HCT116 (cell line): ENCODE measurements at regions not wholly inside any gene's neighbourhood (a gene's known extent, or its start where the extent isn't known, plus 50 kb on each side); places are given as distances from the start of the nearest gene placed in this dataset.

Source experiments
- ATAC-seq: fragments of 200-7000 bp; cut with Tn5 transposase; 2 replicates; pipeline ENCODE4 v1.9.1; 2020; ENCODE audit warnings: mild to moderate bottlenecking, moderate library complexity
- BruUV-seq: library from RNA; stranded (reverse); fragments of 400-500 nt; replicated peaks from 2 replicates; lab custom pipeline; 2021; lab: Mats Ljungman, UMichigan
- CTCF ChIA-PET: fragments of 300-600 bp; sonication (Branson Sonifier 250); formaldehyde crosslinking; loops from one replicate; lab custom pipeline; 2021; ENCODE audit warnings: antibody characterized with exemption; lab: Charles Lee
- POLR2A ChIA-PET: fragments of 300-600, 350-600 bp; sonication (Branson Sonifier 250); formaldehyde crosslinking; loops from one replicate; lab custom pipeline; 2021; ENCODE audit warnings: antibody characterized with exemption; lab: Charles Lee
- RAD21 ChIA-PET, 2 experiments: fragments of 300-600 bp; sonication (Branson Sonifier 250); formaldehyde crosslinking; loops; one replicate each; lab custom pipeline; 2023; ENCODE audit warnings: low total read pairs in 2 of 2; ENCODE audit not compliant: uncharacterized antibody in 2 of 2, unreplicated experiment in 2 of 2, low non-redundant PET in 1 of 2; lab: Charles Lee
- DNase-seq: peaks from one replicate; pipeline ENCODE4 v3.0.0-alpha.2; 2010; ENCODE audit warnings: low read depth, low spot score
- H2AFZ ChIP-seq: fragments of 200-600 bp; shearing (Covaris generic), sonication (generic); 2 replicates; pipeline ENCODE4 v1.6.1; 2017; ENCODE audit warnings: low read depth, mixed run types, mixed read lengths, antibody characterized with exemption, low read length; ENCODE audit not compliant: poor library complexity, severe bottlenecking
- H3K27ac ChIP-seq: 2 replicates; pipeline ENCODE4 v1.5.1; 2012; ENCODE audit warnings: low read depth, low read length
- H3K27me3 ChIP-seq: fragments of 200-600 bp; sonication (generic); 2 replicates; pipeline ENCODE4 v1.6.1; 2016; ENCODE audit warnings: mixed run types, low read length, mixed read lengths; ENCODE audit not compliant: insufficient read depth
- H3K36me3 ChIP-seq, 2 experiments: fragments of 200-500 bp in 1 of 2; fragments of 200-600 bp in 1 of 2; sonication (Bioruptor generic) in 1 of 2; sonication (generic) in 1 of 2; 2 replicates each; pipeline versions ENCODE4 v1.5.1 to v1.6.1; 2014 to 2016; ENCODE audit warnings: low read length in 2 of 2, inconsistent platforms in 1 of 2, mixed read lengths in 1 of 2, mixed run types in 1 of 2; ENCODE audit not compliant: insufficient read depth in 2 of 2, control insufficient read depth in 1 of 2
- H3K4me1 ChIP-seq, 2 experiments: fragments of 200-600 bp in 1 of 2; sonication (generic) in 1 of 2; 2 replicates each; pipeline versions ENCODE4 v1.5.1 to v1.6.1; 2012 to 2017; ENCODE audit warnings: low read length in 2 of 2, inconsistent platforms in 1 of 2, mild to moderate bottlenecking in 1 of 2, mixed read lengths in 1 of 2, mixed run types in 1 of 2, moderate library complexity in 1 of 2; ENCODE audit not compliant: insufficient read depth in 2 of 2, control insufficient read depth in 1 of 2
- H3K4me2 ChIP-seq: fragments of 200-600 bp; sonication (generic); 2 replicates; pipeline ENCODE4 v1.6.1; 2017; ENCODE audit warnings: mixed run types, low read length, mixed read lengths
- H3K4me3 ChIP-seq, 2 experiments: fragments of 200-600 bp in 1 of 2; sonication (generic) in 1 of 2; replicated peaks in 1 of 2; 2 replicates each; pipeline ENCODE4 v1.5.1; 2011 to 2016; ENCODE audit warnings: low read length in 2 of 2, control low read depth in 1 of 2, low read depth in 1 of 2, mild to moderate bottlenecking in 1 of 2, mixed read lengths in 1 of 2, mixed run types in 1 of 2
- H3K79me2 ChIP-seq: fragments of 200-600 bp; sonication (generic); 2 replicates; pipeline ENCODE4 v1.6.1; 2017; ENCODE audit warnings: mild to moderate bottlenecking, mixed run types, low read length, moderate library complexity, mixed read lengths; ENCODE audit not compliant: insufficient read depth
- H3K9ac ChIP-seq: fragments of 200-600 bp; sonication (generic); 2 replicates; pipeline ENCODE4 v1.6.1; 2016; ENCODE audit warnings: low read length, mixed read lengths
- H3K9me2 ChIP-seq: fragments of 200-600 bp; sonication (generic), shearing (Covaris generic); 2 replicates; pipeline ENCODE4 v1.6.1; 2017; ENCODE audit warnings: mixed run types, mild to moderate bottlenecking, moderate library complexity; ENCODE audit not compliant: insufficient read depth
- H3K9me3 ChIP-seq, 2 experiments: fragments of 200-500 bp in 1 of 2; fragments of 200-600 bp in 1 of 2; sonication (Bioruptor generic) in 1 of 2; sonication (generic) in 1 of 2; 2 replicates each; pipeline ENCODE4 v1.6.1; 2014 to 2017; ENCODE audit warnings: low read length in 2 of 2, mixed read lengths in 2 of 2, inconsistent platforms in 1 of 2, low read depth in 1 of 2, mild to moderate bottlenecking in 1 of 2, mixed run types in 1 of 2, moderate library complexity in 1 of 2; ENCODE audit not compliant: control insufficient read depth in 1 of 2, insufficient read depth in 1 of 2
- H4K20me1 ChIP-seq: fragments of 200-600 bp; sonication (generic), shearing (Covaris generic); 2 replicates; pipeline ENCODE4 v1.6.1; 2017; ENCODE audit warnings: mixed run types, mild to moderate bottlenecking, moderate library complexity; ENCODE audit not compliant: insufficient read depth
- CBX3 ChIP-seq: IDR thresholded peaks from 2 replicates; pipeline ENCODE4 v1.6.1; 2012; ENCODE audit warnings: low read depth
- CEBPB ChIP-seq: IDR thresholded peaks from 2 replicates; pipeline ENCODE4 v1.6.1; 2012; ENCODE audit warnings: low read depth
- MAX ChIP-seq: IDR thresholded peaks from 2 replicates; pipeline ENCODE4 v1.6.1; 2012
- POLR2AphosphoS5 ChIP-seq: IDR thresholded peaks from 2 replicates; pipeline ENCODE4 v1.6.1; 2011; ENCODE audit warnings: mild to moderate bottlenecking, low read depth, low read length, moderate library complexity
- RAD21 ChIP-seq: IDR thresholded peaks from 2 replicates; pipeline ENCODE4 v1.6.1; 2012; ENCODE audit warnings: low read depth, mild to moderate bottlenecking
- YY1 ChIP-seq: IDR thresholded peaks from 2 replicates; pipeline ENCODE4 v1.6.1; 2011; ENCODE audit warnings: low read length, low read depth, moderate library complexity, mild to moderate bottlenecking; ENCODE audit not compliant: insufficient replicate concordance; ENCODE audit errors: extremely low read depth
- intact Hi-C: fragments of 100-400 bp; cut with micrococcal nuclease; formaldehyde crosslinking; loops from 2 replicates; pipeline ENCODE4 v1.10.0; 2022
- TF ChIP-seq, protein P1 (sequence below): IDR thresholded peaks from 2 replicates; pipeline ENCODE4 v1.6.1; 2012

GRCh38 chr2:45214550-45214949, 205.3 kb upstream of the SIX2 start:
- CTCF ChIA-PET: no interaction called here
- DNase-seq (no peak), ATAC-seq (no peak)
- no TSS peak for BruUV-seq
- H3K79me2 ChIP-seq: no peaks in the 10 kb centered on the region
- H3K4me2 ChIP-seq: no peak overlapping the region
- no peak for TF ChIP-seq YY1
- TF ChIP-seq RAD21: no peak
- TF ChIP-seq MAX: no peak
- TF ChIP-seq CBX3: no peak
- TF ChIP-seq POLR2AphosphoS5: no peak
- no peak for TF ChIP-seq CEBPB
- H3K4me3 ChIP-seq: no peak overlapping the region
- no peak overlapping the region for H3K27ac ChIP-seq
- H4K20me1 ChIP-seq: no peaks in the 10 kb centered on the region
- peaks cover 0 to 4% of the 10 kb centered on the region in 2 experiments; a peak in 1 of 4 replicates for H3K4me1 ChIP-seq
- POLR2A ChIA-PET: no interaction called here
- no peak overlapping the region for H3K9ac ChIP-seq
- no peaks in the 10 kb centered on the region for H3K36me3 ChIP-seq
- H3K27me3 ChIP-seq: 0 out of 2 replicates have a peak, but pooled peaks cover under 1% of the 10 kb centered on the region
- RAD21 ChIA-PET: no interaction called here
- intact Hi-C loops: no loop called here
- H3K9me3 ChIP-seq: no peaks in the 10 kb centered on the region
- H3K9me2 ChIP-seq: no peaks in the 10 kb centered on the region
- no peak overlapping the region for H2AFZ ChIP-seq

GRCh38 chr2:45212953-45213635, 203.8 kb upstream of the SIX2 start:
- no peak overlapping the region for H3K4me2 ChIP-seq
- H3K9me3 ChIP-seq: no peaks in the 10 kb centered on the region
- no peak overlapping the region for H3K27ac ChIP-seq
- ChIA-PET POLR2A (no interaction called here), RAD21 (no interaction called here), CTCF (no interaction called here)
- H3K79me2 ChIP-seq: no peaks in the 10 kb centered on the region
- no peak overlapping the region for H3K4me3 ChIP-seq
- no peaks in the 10 kb centered on the region for H3K36me3 ChIP-seq
- no peak overlapping the region for H2AFZ ChIP-seq
- intact Hi-C loops: no loop called here
- no peaks in the 10 kb centered on the region for H3K4me1 ChIP-seq
- H3K27me3 ChIP-seq: no peaks in the 10 kb centered on the region
- ATAC-seq (no peak), DNase-seq (no peak)
- no peaks in the 10 kb centered on the region for H4K20me1 ChIP-seq
- no peak overlapping the region for H3K9ac ChIP-seq
- H3K9me2 ChIP-seq: no peaks in the 10 kb centered on the region
- no TSS peak for BruUV-seq
- TF ChIP-seq CBX3: no peak
- TF ChIP-seq, protein P1, sequence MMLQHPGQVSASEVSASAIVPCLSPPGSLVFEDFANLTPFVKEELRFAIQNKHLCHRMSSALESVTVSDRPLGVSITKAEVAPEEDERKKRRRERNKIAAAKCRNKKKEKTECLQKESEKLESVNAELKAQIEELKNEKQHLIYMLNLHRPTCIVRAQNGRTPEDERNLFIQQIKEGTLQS: no peak
